IMR-90 (cell line): ENCODE measurements at regions not wholly inside any gene's neighbourhood (a gene's known extent, or its start where the extent isn't known, plus 50 kb on each side); places are given as distances from the start of the nearest gene placed in this dataset.

Experiments used
- BHLHE40 ChIP-seq: fragments of 150-350 bp; IDR thresholded peaks from 2 replicates; pipeline ENCODE4 v1.6.1; 2016; ENCODE audit warnings: mild to moderate bottlenecking, low read depth, low read length
- CTCF ChIP-seq: conservative IDR thresholded peaks from 2 replicates; pipeline ENCODE4 v1.5.1; 2012; ENCODE audit warnings: mild to moderate bottlenecking, low read depth, low read length, improper control_type of control experiment
- RAD21 ChIP-seq: IDR thresholded peaks from 2 replicates; pipeline ENCODE4 v1.6.1; 2012; ENCODE audit warnings: low read length, improper control_type of control experiment
- RCOR1 ChIP-seq: IDR thresholded peaks from 2 replicates; pipeline ENCODE4 v1.6.1; 2012; ENCODE audit warnings: mild to moderate bottlenecking, low read length, improper control_type of control experiment; ENCODE audit not compliant: insufficient replicate concordance
- SMC3 ChIP-seq: fragments of 150-350 bp; IDR thresholded peaks from 2 replicates; pipeline ENCODE4 v1.6.1; 2016; ENCODE audit warnings: low read depth, mild to moderate bottlenecking, antibody characterized with exemption, low read length, moderate library complexity
- USF2 ChIP-seq: fragments of 150-350 bp; IDR thresholded peaks from 2 replicates; pipeline ENCODE4 v1.6.1; 2017; ENCODE audit warnings: mild to moderate bottlenecking, antibody characterized with exemption, low read length, low read depth

GRCh38 chr2:41207578-41207977 lies 755.7 kb upstream of the SLC8A1 start:
- TF ChIP-seq RAD21 (no peak), CTCF (no peak), USF2 (no peak), SMC3 (no peak), RCOR1 (no peak), BHLHE40 (no peak)
